Transverse colon (tissue), 4 donors: ENCODE measurements at regions not wholly inside any gene's neighbourhood (a gene's known extent, or its start where the extent isn't known, plus 50 kb on each side); places are given as distances from the start of the nearest gene placed in this dataset.

Experiments
- DNase-seq: peaks from one replicate; pipeline ENCODE4 v3.0.0-alpha.2; 2019
- H3K27ac ChIP-seq, 4 donors: fragments of 200-600 bp; sonication (generic); 2 replicates each; pipeline ENCODE4 v1.5.1; 2016 to 2018; ENCODE audit warnings: inconsistent platforms in 4 of 4
- H3K27me3 ChIP-seq: fragments of 200-600 bp; sonication (generic); 2 replicates; pipeline ENCODE4 v1.5.1; 2017; ENCODE audit warnings: inconsistent platforms
- H3K36me3 ChIP-seq, 4 donors: fragments of 200-600 bp; sonication (generic); 2 replicates each; pipeline ENCODE4 v1.5.1; 2017 to 2019; ENCODE audit warnings: inconsistent platforms in 4 of 4
- H3K4me1 ChIP-seq, 4 donors: fragments of 200-600 bp; sonication (generic); 2 replicates each; pipeline ENCODE4 v1.5.1; 2017 to 2020; ENCODE audit warnings: inconsistent platforms in 4 of 4
- H3K4me3 ChIP-seq, 4 donors: fragments of 200-600 bp; sonication (generic); 1 replicate in 1 of 4; 2 replicates in 3 of 4; pipeline versions ENCODE4 v1.5.1 to v1.6.1; 2017 to 2019; ENCODE audit warnings: inconsistent platforms in 4 of 4
- H3K9me3 ChIP-seq, 2 donors: fragments of 200-600 bp; sonication (generic); 2 replicates each; pipeline ENCODE4 v1.5.1; 2017 to 2019; ENCODE audit warnings: inconsistent platforms in 2 of 2
- CTCF ChIP-seq, 5 experiments: fragments of 200-600 bp in 3 of 5; fragments of 450-650 bp in 2 of 5; sonication (generic) in 3 of 5; IDR thresholded peaks; 1 replicate in 2 of 5; 2 replicates in 3 of 5; pipeline ENCODE4 v1.5.1; 2016 to 2017; ENCODE audit warnings: antibody characterized with exemption in 5 of 5, inconsistent platforms in 3 of 5, mild to moderate bottlenecking in 2 of 5, moderate library complexity in 1 of 5
- EP300 ChIP-seq: sonication (generic); formaldehyde crosslinking; IDR thresholded peaks from one replicate; pipeline ENCODE4 v1.6.1; 2017; ENCODE audit warnings: antibody characterized with exemption, low read depth
- POLR2A ChIP-seq: fragments of 450-650 bp; IDR thresholded peaks from one replicate; pipeline ENCODE4 v1.6.1; 2016; ENCODE audit warnings: antibody characterized with exemption, mild to moderate bottlenecking, moderate library complexity
- POLR2AphosphoS5 ChIP-seq, 3 donors: sonication (generic); formaldehyde crosslinking; IDR thresholded peaks; one replicate each; pipeline ENCODE4 v1.6.1; 2016; ENCODE audit warnings: antibody characterized with exemption in 3 of 3
- WGBS, 2 donors: methylation state at CpG; one replicate each; pipeline ENCODE4 v1.1.5; 2018; ENCODE audit warnings: low coverage in 1 of 2; 5-methylcytosine and 5-hydroxymethylcytosine counted together
- in situ Hi-C, 4 donors: fragments of 200-750 bp; cut with MboI; loops; one replicate each; pipeline versions ENCODE4 v1.15.0 to v1.15.1; 2017; ENCODE audit warnings: low sequenced_read_pairs in 3 of 4, low pct_ligation_motif_present in 1 of 4, low pct_unique_long_range_greater_than_20kb in 1 of 4
- intact Hi-C: fragments of 100-400 bp; cut with DNase I; formaldehyde crosslinking; loops from one replicate; pipeline ENCODE4 v1.15.1; 2023; ENCODE audit warnings: low total_unique reads

- in situ Hi-C loops (no loop called here), intact Hi-C loops (no loop called here)
- H3K4me1 ChIP-seq, result no peaks in the 10 kb centered on the region
- H3K27me3 ChIP-seq, result no peaks in the 10 kb centered on the region
- no peaks in the 10 kb centered on the region for H3K36me3 ChIP-seq
- H3K9me3 ChIP-seq, result no peaks in the 10 kb centered on the region
- no peak overlapping the region for H3K27ac ChIP-seq
- no peak overlapping the region for H3K4me3 ChIP-seq
- 63 to 89% methylated on average over 3 to 4 of the region's 4 CpGs for WGBS, 2 donors
- TF ChIP-seq CTCF (IDR thresholded peaks at IDR 0.05) (no peak), POLR2A (no peak), EP300 (no peak), POLR2AphosphoS5 (IDR thresholded peaks at IDR 0.05) (no peak)
- DNase-seq, result no peak
These were observed 266.1 kb upstream of the TMTC4 start for GRCh38 chr13:100940658-100941057.

GRCh38 chr13:100933841-100934240 lies 259.2 kb upstream of the TMTC4 start:
- TF ChIP-seq EP300 (no peak), POLR2AphosphoS5 (IDR thresholded peaks at IDR 0.05) (no peak), POLR2A (no peak), CTCF (IDR thresholded peaks at IDR 0.05) (no peak)
- 89 to 100% methylated on average over 1 of the region's 1 CpG for WGBS, 2 donors
- no peaks in the 10 kb centered on the region for H3K4me1 ChIP-seq
- H3K27ac ChIP-seq, result no peak overlapping the region
- DNase-seq, result no peak
- no peaks in the 10 kb centered on the region for H3K27me3 ChIP-seq
- intact Hi-C loops (no loop called here), in situ Hi-C loops (no loop called here)
- no peaks in the 10 kb centered on the region for H3K9me3 ChIP-seq
- no peak overlapping the region for H3K4me3 ChIP-seq
- no peaks in the 10 kb centered on the region for H3K36me3 ChIP-seq

GRCh38 chr13:100922599-100922998 lies 248.0 kb upstream of the TMTC4 start:
- TF ChIP-seq CTCF (IDR thresholded peaks at IDR 0.05), result no peak
- no peak for TF ChIP-seq POLR2AphosphoS5 (IDR thresholded peaks at IDR 0.05)
- no peak for TF ChIP-seq EP300
- no peak for TF ChIP-seq POLR2A
- no peak overlapping the region for H3K27ac ChIP-seq
- H3K4me1 ChIP-seq, result no peaks in the 10 kb centered on the region
- H3K27me3 ChIP-seq, result no peaks in the 10 kb centered on the region
- no peak for DNase-seq
- intact Hi-C loops, result no loop called here
- H3K4me3 ChIP-seq, result no peak overlapping the region
- in situ Hi-C loops, result no loop called here
- no peaks in the 10 kb centered on the region for H3K9me3 ChIP-seq
- H3K36me3 ChIP-seq, result no peaks in the 10 kb centered on the region
- WGBS, 2 donors, result 65 to 70% methylated on average over 3 of the region's 3 CpGs

GRCh38 chr13:100921139-100921538 lies 246.5 kb upstream of the TMTC4 start:
- in situ Hi-C loops (no loop called here), intact Hi-C loops (no loop called here)
- Histone ChIP-seq H3K4me3 (no peak overlapping the region), H3K4me1 (no peaks in the 10 kb centered on the region), H3K9me3 (no peaks in the 10 kb centered on the region), H3K27me3 (no peaks in the 10 kb centered on the region), H3K36me3 (no peaks in the 10 kb centered on the region), H3K27ac (no peak overlapping the region)
- 28 to 45% methylated on average over 4 of the region's 4 CpGs for WGBS, 2 donors
- no peak for DNase-seq
- TF ChIP-seq EP300 (no peak), POLR2AphosphoS5 (IDR thresholded peaks at IDR 0.05) (no peak), CTCF (IDR thresholded peaks at IDR 0.05) (no peak), POLR2A (no peak)
